ENCODE measurements at regions not wholly inside any gene's neighbourhood (a gene's known extent, or its start where the extent isn't known, plus 50 kb on each side); places are given as distances from the start of the nearest gene placed in this dataset.

- no peak for FAIRE-seq
- TF ChIP-seq U2AF1 (optimal IDR thresholded peaks at IDR 0.05; ENCODE audit: low read depth, low read length) = no peak
- TF ChIP-seq BORCS8-MEF2B (CRISPR knock-in tag; IDR thresholded peaks at IDR 0.05) = no peak
These were observed 50.5 kb upstream of the HS6ST1 start for GRCh38 chr2:128369108-128369555.

GRCh38 chr2:128369602-128370467 is 51.2 kb upstream of the HS6ST1 start:
- no peaks in the 10 kb centered on the region for H3K9me3 ChIP-seq (ENCODE audit: low read length)
- no peak overlapping the region for H2AFZ ChIP-seq (ENCODE audit: low read length)
- H3K27ac ChIP-seq (ENCODE audit: extremely low read length, insufficient read depth, low read length) = no peak overlapping the region
- POLR2A ChIA-PET = no interaction called here
- H3K4me1 ChIP-seq (ENCODE audit: insufficient read depth, low read length) = peaks cover 25% of the 10 kb centered on the region
- no peaks in the 10 kb centered on the region for H3K79me2 ChIP-seq (ENCODE audit: insufficient read depth, low read length)
- H3K4me3 ChIP-seq (replicated peaks in 1 of 3; ENCODE audit: insufficient read depth in 1 of 3, low read depth in 2 of 3, low read length in 3 of 3) = no peak overlapping the region
- no peak for TF ChIP-seq ZMAT3 (CRISPR knock-in tag; conservative IDR thresholded peaks at IDR 0.05)
- no peak for TF ChIP-seq ZC3H4 (CRISPR knock-in tag; IDR thresholded peaks at IDR 0.05; ENCODE audit: borderline replicate concordance)
- TF ChIP-seq ZEB1 (IDR thresholded peaks at IDR 0.05; ENCODE audit: insufficient replicate concordance, low read depth) = no peak
- TF ChIP-seq DBP (CRISPR knock-in tag; IDR thresholded peaks at IDR 0.05; ENCODE audit: not compliant biosample characterization) = no peak
- no peak for TF ChIP-seq TRIM22 (IDR thresholded peaks at IDR 0.05)
- TF ChIP-seq ONECUT2 (CRISPR knock-in tag; IDR thresholded peaks at IDR 0.05) = no peak
- TF ChIP-seq TBL1XR1 (IDR thresholded peaks at IDR 0.05; ENCODE audit: borderline replicate concordance, low read length, partially characterized antibody) = no peak
- TF ChIP-seq ZNF619 (CRISPR knock-in tag; IDR thresholded peaks at IDR 0.05) = no peak
- no peak for TF ChIP-seq THAP7 (CRISPR knock-in tag; IDR thresholded peaks at IDR 0.05)
- H3K9ac ChIP-seq (ENCODE audit: insufficient read depth, low read depth, low read length) = no peak overlapping the region
- CTCF ChIA-PET (ENCODE audit: low intra/inter-chr PET ratio, low total read pairs) = no interaction called here
- no peaks in the 10 kb centered on the region for H4K20me1 ChIP-seq (ENCODE audit: insufficient read depth, low read length)
- DNase-seq (ENCODE audit: low spot score) (no peak), ATAC-seq (no peak), FAIRE-seq (no peak)
- H3K36me3 ChIP-seq (replicated peaks in 1 of 2; ENCODE audit: control insufficient read depth in 1 of 2, insufficient read depth in 2 of 2, low read length in 2 of 2) = no peaks in the 10 kb centered on the region
- in situ Hi-C loops (cut with HindIII; ENCODE audit: extremely low pct_ligation_motif_present, low pct_unique_long_range_greater_than_20kb) (no loop called here), intact Hi-C loops (cut with micrococcal nuclease; ENCODE audit: unreplicated experiment) (no loop called here)
- WGBS (ENCODE audit: low lambda C conversion rate) = 20% methylated on average over 15 of the region's 17 CpGs
- H3K4me2 ChIP-seq (ENCODE audit: low read depth, low read length) = peak overlapping the region; percentile 30; the same call in 1 of the 2 replicates
- no TSS peak for BruUV-seq (replicated peaks)
- peaks cover 13 to 45% of the 10 kb centered on the region in 2 experiments for H3K27me3 ChIP-seq (ENCODE audit: control insufficient read depth in 1 of 2, insufficient read depth in 2 of 2, low read length in 2 of 2)

More at GRCh38 chr2:128369108-128369555, 50.5 kb upstream of the HS6ST1 start:
- ATAC-seq (no peak), DNase-seq (ENCODE audit: low spot score) (no peak)
- intact Hi-C loops (cut with micrococcal nuclease; ENCODE audit: unreplicated experiment) = no loop called here
- no peak overlapping the region for H3K27ac ChIP-seq (ENCODE audit: extremely low read length, insufficient read depth, low read length)
- no peaks in the 10 kb centered on the region for H3K9me3 ChIP-seq (ENCODE audit: low read length)
- 57% methylated on average over 5 of the region's 12 CpGs for WGBS (ENCODE audit: low lambda C conversion rate)
- no peaks in the 10 kb centered on the region for H3K79me2 ChIP-seq (ENCODE audit: insufficient read depth, low read length)
- peaks cover 13 to 45% of the 10 kb centered on the region in 2 experiments for H3K27me3 ChIP-seq (ENCODE audit: control insufficient read depth in 1 of 2, insufficient read depth in 2 of 2, low read length in 2 of 2)
- ChIA-PET POLR2A (no interaction called here), CTCF (ENCODE audit: low intra/inter-chr PET ratio, low total read pairs) (no interaction called here)
- in situ Hi-C loops (cut with HindIII; ENCODE audit: extremely low pct_ligation_motif_present, low pct_unique_long_range_greater_than_20kb) = no loop called here
- no peak overlapping the region for H3K9ac ChIP-seq (ENCODE audit: insufficient read depth, low read depth, low read length)
- H3K36me3 ChIP-seq (replicated peaks in 1 of 2; ENCODE audit: control insufficient read depth in 1 of 2, insufficient read depth in 2 of 2, low read length in 2 of 2) = no peaks in the 10 kb centered on the region
- H2AFZ ChIP-seq (ENCODE audit: low read length) = no peak overlapping the region
- no peak overlapping the region for H3K4me3 ChIP-seq (replicated peaks in 1 of 3; ENCODE audit: insufficient read depth in 1 of 3, low read depth in 2 of 3, low read length in 3 of 3)
- no peaks in the 10 kb centered on the region for H4K20me1 ChIP-seq (ENCODE audit: insufficient read depth, low read length)
- BruUV-seq (replicated peaks) = no TSS peak
- H3K4me2 ChIP-seq (ENCODE audit: low read depth, low read length) = no peak overlapping the region
- peaks cover 18% of the 10 kb centered on the region for H3K4me1 ChIP-seq (ENCODE audit: insufficient read depth, low read length)
